WERI-Rb-1 (cell line): ENCODE measurements at regions not wholly inside any gene's neighbourhood (a gene's known extent, or its start where the extent isn't known, plus 50 kb on each side); places are given as distances from the start of the nearest gene placed in this dataset.
"Not testable (repeated sequence)": the region's sequence is repeated elsewhere in the genome, so short reads cannot be mapped to it uniquely, and the experiment has no call there.

Experiments
- DNase-seq: peaks from one replicate; pipeline ENCODE4 v3.0.0-alpha.2; 2020
- H3K27ac ChIP-seq: fragments of 250-450 bp; sonication (Bioruptor Pico); 2 replicates; pipeline ENCODE4 v1.5.1; 2020; ENCODE audit warnings: mild to moderate bottlenecking, moderate library complexity
- H3K27me3 ChIP-seq: fragments of 250-450 bp; sonication (Bioruptor Pico); 2 replicates; pipeline ENCODE4 v1.5.1; 2021; ENCODE audit warnings: mild to moderate bottlenecking, low read depth, moderate library complexity; ENCODE audit not compliant: insufficient read depth, severe bottlenecking
- H3K36me3 ChIP-seq: fragments of 250-450 bp; sonication (Bioruptor Pico); 2 replicates; pipeline ENCODE4 v1.5.1; 2020; ENCODE audit warnings: mild to moderate bottlenecking, moderate library complexity
- H3K4me3 ChIP-seq: 2 replicates; pipeline ENCODE4 v1.5.1; 2011; ENCODE audit warnings: low read depth, mild to moderate bottlenecking, control low read depth, low read length
- H3K9me3 ChIP-seq: fragments of 250-450 bp; sonication (Bioruptor Pico); 2 replicates; pipeline ENCODE4 v1.5.1; 2021; ENCODE audit warnings: mild to moderate bottlenecking, moderate library complexity; ENCODE audit not compliant: severe bottlenecking
- CTCF ChIP-seq: IDR thresholded peaks from 2 replicates; pipeline ENCODE4 v1.5.1; 2011; ENCODE audit warnings: low read depth, mild to moderate bottlenecking, control low read depth, inconsistent platforms, low read length

GRCh38 chr4:17436047-17436749, 75.7 kb downstream of the QDPR start:
- DNase-seq: not testable (repeated sequence)

DNA sequence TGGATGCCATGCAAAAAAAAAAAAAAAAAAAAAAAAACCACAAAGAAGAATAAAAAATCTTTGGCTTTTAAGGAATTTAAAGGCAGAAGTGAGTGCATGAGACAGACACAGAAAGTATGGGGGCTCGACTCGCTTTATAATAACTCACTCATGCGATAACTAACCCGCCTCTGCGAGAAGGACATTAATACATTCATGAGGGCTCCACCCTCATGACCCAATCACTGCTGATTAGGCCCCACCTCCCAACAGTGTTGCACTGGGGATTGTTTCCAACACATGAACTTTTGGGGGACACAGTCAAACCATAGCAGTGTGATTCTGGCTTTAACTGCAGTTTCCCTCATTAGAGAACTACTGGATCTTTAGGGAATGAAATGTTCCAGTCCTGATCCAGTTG, 78.1 kb downstream of the QDPR start:
- TF ChIP-seq CTCF: no peak

More at GRCh38 chr4:17436047-17436749, 75.7 kb downstream of the QDPR start:
- H3K36me3 ChIP-seq, H3K9me3 ChIP-seq, H3K27me3 ChIP-seq, H3K4me3 ChIP-seq, H3K27ac ChIP-seq: not testable (repeated sequence)

GRCh38 chr4:17427991-17428390, 83.9 kb downstream of the QDPR start:
- Histone ChIP-seq H3K36me3 (no peaks in the 10 kb centered on the region), H3K27me3 (peaks cover 35% of the 10 kb centered on the region), H3K27ac (no peak overlapping the region), H3K4me3 (no peak overlapping the region), H3K9me3 (no peaks in the 10 kb centered on the region)
- DNase-seq: no peak
- TF ChIP-seq CTCF: no peak

More for the DNA sequence above, 78.1 kb downstream of the QDPR start:
- no peak for DNase-seq
- Histone ChIP-seq H3K4me3 (no peak overlapping the region), H3K27ac (no peak overlapping the region), H3K27me3 (peaks cover 12% of the 10 kb centered on the region), H3K36me3 (no peaks in the 10 kb centered on the region), H3K9me3 (no peaks in the 10 kb centered on the region)

GRCh38 chr4:17426222-17426621, 85.7 kb downstream of the QDPR start:
- DNase-seq: no peak
- Histone ChIP-seq H3K36me3 (no peaks in the 10 kb centered on the region), H3K4me3 (no peak overlapping the region), H3K27ac (no peak overlapping the region), H3K27me3 (peaks cover 44% of the 10 kb centered on the region), H3K9me3 (no peaks in the 10 kb centered on the region)
- TF ChIP-seq CTCF: no peak

DNA sequence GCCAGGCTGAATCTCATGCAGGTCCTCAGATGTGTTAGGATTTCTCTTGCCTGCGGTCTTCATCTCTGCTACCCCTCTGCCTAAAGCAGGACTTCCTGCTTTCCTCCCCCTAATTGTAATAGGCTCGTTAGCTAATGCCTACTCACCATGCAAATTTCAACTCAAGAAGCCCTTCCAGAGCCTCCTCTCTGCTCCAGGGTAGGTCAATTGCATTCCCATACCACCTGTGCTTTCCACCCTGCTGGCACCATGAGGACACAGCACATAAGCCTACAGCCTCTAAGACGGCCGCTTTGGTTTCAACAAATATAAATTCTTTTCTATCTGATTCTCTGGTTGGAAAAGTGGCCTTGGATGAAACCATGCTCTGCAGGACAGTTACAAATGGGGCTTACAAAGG, 93.9 kb downstream of the QDPR start:
- no peak for DNase-seq
- H3K9me3 ChIP-seq: peaks cover 7% of the 10 kb centered on the region
- peaks cover 35% of the 10 kb centered on the region for H3K27me3 ChIP-seq
- no peaks in the 10 kb centered on the region for H3K36me3 ChIP-seq
- H3K4me3 ChIP-seq: no peak overlapping the region
- no peak for TF ChIP-seq CTCF
- no peak overlapping the region for H3K27ac ChIP-seq

DNA sequence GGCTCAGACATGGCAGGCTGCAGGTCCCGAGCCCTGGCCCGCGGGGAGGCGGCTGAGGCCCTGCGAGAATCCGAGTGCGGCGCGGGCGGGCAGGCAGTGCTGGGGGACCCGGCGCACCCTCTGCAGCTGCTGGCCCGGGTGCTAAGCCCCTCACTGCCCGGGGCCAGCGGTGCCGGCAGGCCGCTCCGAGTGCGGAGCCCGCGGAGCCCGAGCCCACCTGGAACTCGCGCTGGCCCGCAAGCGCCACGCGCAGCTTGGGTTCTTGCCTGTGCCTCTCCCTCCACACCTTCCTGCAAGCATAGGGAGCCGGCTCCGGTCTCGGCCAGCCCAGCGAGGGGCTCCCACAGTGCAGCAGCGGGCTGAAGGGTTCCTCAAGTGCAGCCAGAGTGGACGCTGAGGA, 97.5 kb downstream of the QDPR start:
- Histone ChIP-seq H3K27ac (no peak overlapping the region), H3K27me3 (peaks cover 37% of the 10 kb centered on the region), H3K36me3 (no peaks in the 10 kb centered on the region), H3K9me3 (peaks cover 7% of the 10 kb centered on the region), H3K4me3 (no peak overlapping the region)
- TF ChIP-seq CTCF: no peak
- no peak for DNase-seq
